Naive thymus-derived CD4-positive, alpha-beta T cell (primary cell): ENCODE measurements at regions not wholly inside any gene's neighbourhood (a gene's known extent, or its start where the extent isn't known, plus 50 kb on each side); places are given as distances from the start of the nearest gene placed in this dataset.
A peak's percentile ranks its signal among the peaks of the same experiment; 100 is the strongest.
"Not testable (repeated sequence)": the region's sequence is repeated elsewhere in the genome, so short reads cannot be mapped to it uniquely, and the experiment has no call there.

Source experiments
- ATAC-seq: fragments of 150-1000 bp; cut with Tn5 transposase; 2 replicates; pipeline ENCODE4 v1.10.0; 2021; ENCODE audit warnings: mild to moderate bottlenecking, moderate library complexity
- CTCF ChIA-PET: fragments of 350-600 bp; sonication (Branson Sonifier 250); formaldehyde crosslinking; loops from one replicate; lab custom pipeline; 2021; ENCODE audit warnings: antibody characterized with exemption; lab: Charles Lee
- POLR2A ChIA-PET: fragments of 350-600 bp; sonication (Branson Sonifier 250); formaldehyde crosslinking; loops from one replicate; lab custom pipeline; 2021; ENCODE audit warnings: antibody characterized with exemption, inconsistent platforms; lab: Charles Lee
- DNase-seq, 9 donors: peaks; one replicate each; pipeline versions ENCODE4 v3.0.0 to v3.0.0-alpha.2; 2020 to 2022; ENCODE audit warnings: mixed read lengths in 1 of 9
- H3K27ac ChIP-seq: one replicate; pipeline ENCODE4 v1.7.0; 2013; ENCODE audit warnings: mild to moderate bottlenecking, low read depth, low read length, moderate library complexity
- H3K27me3 ChIP-seq, 2 donors: one replicate each; pipeline ENCODE4 v1.7.0; 2013; ENCODE audit warnings: low read length in 2 of 2, mild to moderate bottlenecking in 2 of 2, moderate library complexity in 2 of 2; ENCODE audit not compliant: control insufficient read depth in 2 of 2, insufficient read depth in 2 of 2
- H3K36me3 ChIP-seq, 3 experiments: 1 replicate in 2 of 3; 2 replicates in 1 of 3; pipeline ENCODE4 v1.7.0; 2013; ENCODE audit warnings: low read length in 3 of 3, mild to moderate bottlenecking in 3 of 3, moderate library complexity in 1 of 3; ENCODE audit not compliant: insufficient read depth in 3 of 3, control insufficient read depth in 2 of 3
- H3K4me1 ChIP-seq, 2 donors: one replicate each; pipeline ENCODE4 v1.7.0; 2013; ENCODE audit warnings: low read length in 2 of 2, mild to moderate bottlenecking in 2 of 2, moderate library complexity in 1 of 2; ENCODE audit not compliant: control insufficient read depth in 2 of 2, insufficient read depth in 2 of 2
- H3K4me3 ChIP-seq: 2 replicates; pipeline ENCODE4 v1.7.0; 2013; ENCODE audit warnings: mild to moderate bottlenecking, low read length
- H3K9me3 ChIP-seq, 3 experiments: 1 replicate in 2 of 3; 2 replicates in 1 of 3; pipeline ENCODE4 v1.7.0; 2013; ENCODE audit warnings: low read length in 3 of 3; ENCODE audit not compliant: control insufficient read depth in 2 of 3
- H3K27ac Mint-ChIP-seq, 9 donors: one replicate each; pipeline ENCODE4 v1.8.0; 2020 to 2022; ENCODE audit warnings: mixed read lengths in 9 of 9, mild to moderate bottlenecking in 8 of 9, moderate library complexity in 5 of 9, inconsistent platforms in 2 of 9
- H3K27me3 Mint-ChIP-seq, 5 donors: one replicate each; pipeline ENCODE4 v1.8.0; 2021 to 2022; ENCODE audit warnings: mixed read lengths in 5 of 5, mild to moderate bottlenecking in 1 of 5
- H3K36me3 Mint-ChIP-seq, 5 donors: one replicate each; pipeline ENCODE4 v1.8.0; 2020 to 2022; ENCODE audit warnings: mixed read lengths in 5 of 5, mild to moderate bottlenecking in 3 of 5, inconsistent platforms in 1 of 5
- H3K4me1 Mint-ChIP-seq, 7 donors: one replicate each; pipeline ENCODE4 v1.8.0; 2020 to 2022; ENCODE audit warnings: mixed read lengths in 7 of 7, mild to moderate bottlenecking in 3 of 7, inconsistent platforms in 1 of 7
- H3K4me3 Mint-ChIP-seq, 10 donors: one replicate each; pipeline ENCODE4 v1.8.0; 2020 to 2022; ENCODE audit warnings: mild to moderate bottlenecking in 10 of 10, mixed read lengths in 10 of 10, moderate library complexity in 6 of 10, inconsistent platforms in 2 of 10
- H3K9me3 Mint-ChIP-seq, 11 donors: one replicate each; pipeline ENCODE4 v1.8.0; 2020 to 2022; ENCODE audit warnings: mixed read lengths in 11 of 11, mild to moderate bottlenecking in 4 of 11, inconsistent platforms in 1 of 11, moderate library complexity in 1 of 11
- intact Hi-C, 2 donors: fragments of 100-400 bp; cut with micrococcal nuclease; formaldehyde crosslinking; loops; one replicate each; pipeline ENCODE4 v1.15.1; 2023

DNA sequence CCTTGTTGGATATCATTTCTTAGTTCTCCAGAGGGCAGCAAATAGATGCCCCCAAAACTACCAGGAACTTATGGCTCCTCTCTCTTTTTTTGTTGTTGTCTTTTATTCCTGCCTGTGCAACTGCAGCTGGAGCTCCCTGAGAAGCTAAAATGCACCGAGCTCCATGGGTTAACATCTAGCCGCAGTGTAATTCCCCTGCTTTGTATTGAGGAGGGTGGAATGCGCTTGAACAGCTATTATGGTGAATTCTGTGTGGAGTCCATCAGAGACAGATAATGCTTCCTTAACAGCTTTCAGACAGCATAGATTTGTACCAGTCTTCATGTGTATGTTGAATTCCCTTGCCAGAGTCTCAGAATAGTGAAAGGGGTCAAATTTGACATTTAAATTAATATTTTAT, 475.2 kb upstream of the FRG2C start:
- H3K4me3 ChIP-seq, result no peak overlapping the region
- H3K27me3 Mint-ChIP-seq, result peaks cover 0 to 23% (median 16%) of the 10 kb centered on the region in 5 donors
- H3K4me1 Mint-ChIP-seq, result peaks cover 0 to 2% (median 0%) of the 10 kb centered on the region in 7 donors
- H3K4me3 Mint-ChIP-seq, result no peak overlapping the region
- ChIA-PET CTCF (no interaction called here), POLR2A (no interaction called here)
- intact Hi-C loops, result no loop called here
- no peaks in the 10 kb centered on the region for H3K36me3 ChIP-seq
- no peak for DNase-seq
- ATAC-seq, result no peak
- peak overlapping the region in 1 of 9 donors; percentile 8 for H3K27ac Mint-ChIP-seq
- no peaks in the 10 kb centered on the region for H3K9me3 Mint-ChIP-seq
- H3K9me3 ChIP-seq, result no peaks in the 10 kb centered on the region
- H3K4me1 ChIP-seq, result no peaks in the 10 kb centered on the region
- H3K27ac ChIP-seq, result no peak overlapping the region
- H3K36me3 Mint-ChIP-seq, result no peaks in the 10 kb centered on the region
- H3K27me3 ChIP-seq, result no peaks in the 10 kb centered on the region

- no peaks in the 10 kb centered on the region for H3K4me1 Mint-ChIP-seq
These were observed 471.9 kb upstream of the FRG2C start for GRCh38 chr3:75192146-75192616.

GRCh38 chr3:75193797-75194196, 470.3 kb upstream of the FRG2C start:
- Mint-ChIP-seq H3K27ac (no peak overlapping the region), H3K4me3 (no peak overlapping the region), H3K27me3 (peaks cover 0 to 23% (median 12%) of the 10 kb centered on the region in 5 donors), H3K9me3 (no peaks in the 10 kb centered on the region), H3K4me1 (no peaks in the 10 kb centered on the region), H3K36me3 (no peaks in the 10 kb centered on the region)
- Histone ChIP-seq H3K9me3 (no peaks in the 10 kb centered on the region), H3K4me1 (no peaks in the 10 kb centered on the region), H3K27me3 (no peaks in the 10 kb centered on the region), H3K4me3 (no peak overlapping the region), H3K36me3 (no peaks in the 10 kb centered on the region), H3K27ac (no peak overlapping the region)
- DNase-seq, result no peak
- no peak for ATAC-seq
- ChIA-PET POLR2A (no interaction called here), CTCF (no interaction called here)
- intact Hi-C loops, result loop anchor here in 1 of 2 donors (5.0 kb wide), 1 partner anchor 449 kb away; no protein-coding TSS in a partner anchor

More at GRCh38 chr3:75192146-75192616, 471.9 kb upstream of the FRG2C start:
- ChIA-PET CTCF (interaction anchor here (1.2 kb wide), 1 partner anchor 450 kb away, joined by 3 read pairs; no protein-coding TSS in a partner anchor), POLR2A (no interaction called here)
- Mint-ChIP-seq H3K27me3 (peaks cover 0 to 24% (median 16%) of the 10 kb centered on the region in 5 donors), H3K36me3 (no peaks in the 10 kb centered on the region), H3K4me3 (no peak overlapping the region), H3K9me3 (no peaks in the 10 kb centered on the region), H3K27ac (no peak overlapping the region)
- H3K4me1 ChIP-seq, result no peaks in the 10 kb centered on the region
- H3K27me3 ChIP-seq, result no peaks in the 10 kb centered on the region
- intact Hi-C loops, result loop anchor here in 1 of 2 donors (1.0 to 5.0 kb wide), 2 partner anchors 237 to 450 kb away; no protein-coding TSS in a partner anchor
- no peak overlapping the region for H3K4me3 ChIP-seq
- H3K36me3 ChIP-seq, result no peaks in the 10 kb centered on the region
- no peak overlapping the region for H3K27ac ChIP-seq
- peak in 8 of 9 donors; percentile 1 to 43 (median 31) for DNase-seq
- ATAC-seq, result peak; percentile 54
- no peaks in the 10 kb centered on the region for H3K9me3 ChIP-seq

- H3K36me3 Mint-ChIP-seq, POLR2A ChIA-PET, H3K27ac ChIP-seq, intact Hi-C loops, H3K4me3 Mint-ChIP-seq, H3K27me3 ChIP-seq, H3K9me3 Mint-ChIP-seq, H3K9me3 ChIP-seq, H3K36me3 ChIP-seq, DNase-seq, H3K4me1 ChIP-seq, CTCF ChIA-PET, H3K4me1 Mint-ChIP-seq, H3K4me3 ChIP-seq, H3K27ac Mint-ChIP-seq: not testable (repeated sequence)
- H3K27me3 Mint-ChIP-seq, result peaks cover 0 to 13% (median 5%) of the 10 kb centered on the region in 5 donors
- ATAC-seq, result peak; percentile 60
These were observed 449.8 kb upstream of the FRG2C start for GRCh38 chr3:75214332-75214731.

DNA sequence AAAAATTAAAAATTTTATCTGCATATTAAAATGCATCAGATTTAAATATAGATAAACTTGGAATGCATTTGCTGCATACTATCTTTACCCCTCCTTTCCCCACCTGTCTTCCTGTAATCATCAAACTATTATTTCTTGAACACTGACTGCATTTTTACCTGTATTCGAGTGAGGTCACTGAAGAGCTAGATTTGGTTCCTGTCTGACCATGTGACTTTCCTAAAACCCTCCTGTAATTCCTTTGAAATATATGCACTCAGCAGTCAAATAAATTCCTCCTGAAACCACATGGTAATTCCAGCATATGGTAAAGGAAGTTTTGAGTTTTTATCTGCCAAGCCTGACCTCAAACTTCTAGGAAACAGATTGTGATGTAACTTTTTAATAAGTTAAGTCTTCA, 445.6 kb upstream of the FRG2C start:
- Mint-ChIP-seq H3K27ac (no peak overlapping the region), H3K9me3 (peaks cover 0 to 3% (median 0%) of the 10 kb centered on the region in 11 donors), H3K4me3 (no peak overlapping the region), H3K27me3 (peaks cover 0 to 13% (median 5%) of the 10 kb centered on the region in 5 donors), H3K4me1 (peaks cover 0 to 2% (median 0%) of the 10 kb centered on the region in 7 donors), H3K36me3 (peaks cover 0 to 4% (median 0%) of the 10 kb centered on the region in 5 donors)
- H3K27me3 ChIP-seq, result peaks cover 0 to under 1% of the 10 kb centered on the region in 2 donors
- no peaks in the 10 kb centered on the region for H3K36me3 ChIP-seq
- H3K9me3 ChIP-seq, result no peaks in the 10 kb centered on the region
- no peak overlapping the region for H3K27ac ChIP-seq
- intact Hi-C loops, result no loop called here
- no peak overlapping the region for H3K4me3 ChIP-seq
- no peaks in the 10 kb centered on the region for H3K4me1 ChIP-seq
- ChIA-PET CTCF (no interaction called here), POLR2A (no interaction called here)
- DNase-seq (no peak), ATAC-seq (no peak)

- Histone ChIP-seq H3K27me3 (no peaks in the 10 kb centered on the region), H3K4me1 (no peaks in the 10 kb centered on the region), H3K4me3 (no peak overlapping the region), H3K9me3 (no peaks in the 10 kb centered on the region), H3K27ac (no peak overlapping the region), H3K36me3 (no peaks in the 10 kb centered on the region)
- Mint-ChIP-seq H3K36me3 (no peaks in the 10 kb centered on the region), H3K4me3 (no peak overlapping the region), H3K27me3 (peaks cover 0 to 11% (median 0%) of the 10 kb centered on the region in 5 donors), H3K27ac (no peak overlapping the region), H3K9me3 (peaks cover 0 to 2% (median 0%) of the 10 kb centered on the region in 11 donors), H3K4me1 (peaks cover 0 to 2% (median 0%) of the 10 kb centered on the region in 7 donors)
- CTCF ChIA-PET, result no interaction called here
- no peak for ATAC-seq
- intact Hi-C loops, result no loop called here
- POLR2A ChIA-PET, result no interaction called here
- no peak for DNase-seq
These were observed 443.2 kb upstream of the FRG2C start for GRCh38 chr3:75220932-75221331.

DNA sequence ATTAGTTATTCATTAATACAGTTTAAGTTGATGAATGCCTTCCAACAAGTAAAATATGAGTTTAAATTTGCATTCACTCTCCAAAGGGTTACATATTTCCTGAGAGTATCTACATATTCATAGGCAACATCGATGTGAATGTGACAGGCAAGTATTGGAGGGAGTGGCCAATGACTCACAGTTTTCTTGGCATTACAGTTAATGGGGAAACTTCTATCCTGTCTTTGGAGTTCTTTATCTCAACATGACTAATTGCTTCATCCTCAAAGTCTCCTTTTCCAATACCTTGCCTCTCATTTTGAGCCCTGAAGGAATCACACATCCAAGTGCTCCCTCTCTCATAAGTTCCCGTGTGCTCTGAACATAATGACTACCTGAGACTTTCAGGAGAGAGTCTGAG, 439.7 kb upstream of the FRG2C start:
- Mint-ChIP-seq H3K4me3 (no peak overlapping the region), H3K4me1 (no peaks in the 10 kb centered on the region), H3K9me3 (peaks cover 0 to 3% (median 0%) of the 10 kb centered on the region in 11 donors), H3K27ac (no peak overlapping the region), H3K27me3 (peaks cover 2 to 23% (median 9%) of the 10 kb centered on the region in 5 donors), H3K36me3 (no peaks in the 10 kb centered on the region)
- ChIA-PET POLR2A (no interaction called here), CTCF (no interaction called here)
- H3K4me3 ChIP-seq, result no peak overlapping the region
- no peaks in the 10 kb centered on the region for H3K9me3 ChIP-seq
- ATAC-seq (no peak), DNase-seq (no peak)
- no peaks in the 10 kb centered on the region for H3K36me3 ChIP-seq
- intact Hi-C loops, result no loop called here
- no peak overlapping the region for H3K27ac ChIP-seq
- H3K4me1 ChIP-seq, result no peaks in the 10 kb centered on the region
- no peaks in the 10 kb centered on the region for H3K27me3 ChIP-seq
